Neural cell (in vitro differentiated cells): ENCODE measurements at regions not wholly inside any gene's neighbourhood (a gene's known extent, or its start where the extent isn't known, plus 50 kb on each side); places are given as distances from the start of the nearest gene placed in this dataset.

Source experiments
- H2AFZ ChIP-seq: fragments of 200-600, 300-800 bp; sonication (generic), shearing (Covaris generic); 2 replicates; pipeline ENCODE4 v1.6.0; 2014; ENCODE audit warnings: low read depth, mild to moderate bottlenecking, antibody characterized with exemption, low read length, moderate library complexity
- H3F3A ChIP-seq: fragments of 200-600 bp; shearing (Covaris generic); 2 replicates; pipeline ENCODE4 v1.6.1; 2016; ENCODE audit warnings: mild to moderate bottlenecking, moderate library complexity, mixed read lengths, antibody characterized with exemption, low read length; ENCODE audit not compliant: insufficient read depth, poor library complexity, severe bottlenecking
- H3K27ac ChIP-seq: fragments of 200-600, 300-800 bp; sonication (generic), shearing (Covaris generic); 2 replicates; pipeline ENCODE4 v1.5.1; 2014; ENCODE audit warnings: mild to moderate bottlenecking, low read length, moderate library complexity
- H3K27me3 ChIP-seq: fragments of 300-800, 200-600 bp; sonication (generic), shearing (Covaris generic); 2 replicates; pipeline ENCODE4 v1.6.0; 2014; ENCODE audit warnings: mild to moderate bottlenecking, low read depth, low read length, moderate library complexity; ENCODE audit not compliant: insufficient read depth
- H3K36me3 ChIP-seq: fragments of 300-800, 200-600 bp; sonication (generic), shearing (Covaris generic); 2 replicates; pipeline ENCODE4 v1.5.1; 2014; ENCODE audit warnings: mild to moderate bottlenecking, antibody characterized with exemption, low read length, moderate library complexity; ENCODE audit not compliant: insufficient read depth
- H3K4me2 ChIP-seq: fragments of 300-800, 200-600 bp; sonication (generic), shearing (Covaris generic); 2 replicates; pipeline ENCODE4 v1.6.0; 2014; ENCODE audit warnings: mild to moderate bottlenecking, low read length
- H3K4me3 ChIP-seq: fragments of 300-800, 200-600 bp; sonication (generic), shearing (Covaris generic); 2 replicates; pipeline ENCODE4 v1.5.1; 2014; ENCODE audit warnings: mild to moderate bottlenecking, low read length, moderate library complexity
- H3K79me2 ChIP-seq: fragments of 200-600 bp; shearing (Covaris generic); replicated peaks from 2 replicates; pipeline ENCODE4 v1.6.0; 2014; ENCODE audit warnings: mild to moderate bottlenecking, low read length, moderate library complexity; ENCODE audit not compliant: insufficient read depth
- H3K9ac ChIP-seq: fragments of 300-800, 200-600 bp; sonication (generic), shearing (Covaris generic); 2 replicates; pipeline ENCODE4 v1.6.1; 2016; ENCODE audit warnings: mild to moderate bottlenecking, low read length, mixed read lengths
- H3K9me2 ChIP-seq: fragments of 200-600 bp; shearing (Covaris generic); 2 replicates; pipeline ENCODE4 v1.6.1; 2016; ENCODE audit warnings: mild to moderate bottlenecking, low read length, mixed read lengths; ENCODE audit not compliant: insufficient read depth
- H3K9me3 ChIP-seq: fragments of 200-600, 300-800 bp; sonication (generic), shearing (Covaris generic); 2 replicates; pipeline ENCODE4 v1.6.1; 2016; ENCODE audit warnings: mild to moderate bottlenecking, mixed run types, low read length, moderate library complexity, mixed read lengths
- H4K20me1 ChIP-seq: fragments of 200-600 bp; shearing (Covaris generic); 2 replicates; pipeline ENCODE4 v1.6.1; 2016; ENCODE audit warnings: mild to moderate bottlenecking, mixed run types; ENCODE audit not compliant: insufficient read depth
- CTCF ChIP-seq: fragments of 450-650 bp; IDR thresholded peaks from 2 replicates; pipeline ENCODE4 v1.5.1; 2014; ENCODE audit warnings: antibody characterized with exemption, mild to moderate bottlenecking, moderate library complexity; ENCODE audit not compliant: poor library complexity, severe bottlenecking
- EP300 ChIP-seq: fragments of 450-650 bp; conservative IDR thresholded peaks from 2 replicates; pipeline ENCODE4 v1.6.1; 2014; ENCODE audit warnings: antibody characterized with exemption, mild to moderate bottlenecking, moderate library complexity; ENCODE audit not compliant: poor library complexity, severe bottlenecking
- EZH2 ChIP-seq: fragments of 200-600, 300-800 bp; shearing (Covaris generic), sonication (generic); IDR thresholded peaks from 2 replicates; pipeline ENCODE4 v1.6.1; 2014; ENCODE audit warnings: antibody characterized with exemption, low read length, borderline replicate concordance, mild to moderate bottlenecking; ENCODE audit not compliant: insufficient read depth, poor library complexity, severe bottlenecking
- MXI1 ChIP-seq: fragments of 450-650 bp; conservative IDR thresholded peaks from 2 replicates; pipeline ENCODE4 v1.6.1; 2014; ENCODE audit warnings: antibody characterized with exemption, mild to moderate bottlenecking; ENCODE audit not compliant: poor library complexity, severe bottlenecking
- POLR2AphosphoS5 ChIP-seq: IDR thresholded peaks from 2 replicates; pipeline ENCODE4 v1.6.1; 2012
- RAD21 ChIP-seq: fragments of 450-650 bp; conservative IDR thresholded peaks from 2 replicates; pipeline ENCODE4 v1.6.1; 2014; ENCODE audit warnings: antibody characterized with exemption, mild to moderate bottlenecking, moderate library complexity
- SMC3 ChIP-seq: fragments of 450-650 bp; conservative IDR thresholded peaks from 2 replicates; pipeline ENCODE4 v1.6.1; 2014; ENCODE audit warnings: antibody characterized with exemption, mild to moderate bottlenecking, moderate library complexity; ENCODE audit not compliant: poor library complexity
- TAF1 ChIP-seq: IDR thresholded peaks from 2 replicates; pipeline ENCODE4 v1.6.1; 2012; ENCODE audit warnings: low read depth
- TF ChIP-seq, protein P1 (sequence below): IDR thresholded peaks from 2 replicates; pipeline ENCODE4 v1.6.1; 2012; ENCODE audit warnings: borderline replicate concordance

DNA sequence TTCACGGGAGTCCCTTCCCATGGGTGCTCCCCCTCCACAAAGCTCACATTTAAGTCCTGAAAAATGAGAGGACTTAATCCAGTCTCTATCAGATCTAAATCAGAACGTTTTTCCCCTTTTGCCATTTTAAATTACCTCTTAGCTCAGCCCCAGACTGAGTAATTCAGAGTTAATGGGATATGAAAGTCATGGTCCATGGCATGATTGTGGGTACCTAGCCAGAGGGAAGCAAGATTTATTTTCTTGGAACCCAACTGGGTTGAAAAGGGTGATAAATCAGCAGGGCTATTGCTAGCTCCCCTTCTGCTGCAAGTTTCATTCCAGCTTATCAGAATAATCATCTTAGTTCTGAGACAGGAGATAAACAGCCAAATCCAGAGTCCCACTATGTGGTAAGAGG, 320.2 kb upstream of the CHD6 start:
- no peaks in the 10 kb centered on the region for H3K27me3 ChIP-seq
- no peak overlapping the region for H3K9ac ChIP-seq
- H3K79me2 ChIP-seq: no peaks in the 10 kb centered on the region
- TF ChIP-seq RAD21 (no peak), EZH2 (no peak), EP300 (no peak)
- no peak overlapping the region for H3K4me2 ChIP-seq
- no peaks in the 10 kb centered on the region for H3K9me3 ChIP-seq
- H3K36me3 ChIP-seq: no peaks in the 10 kb centered on the region
- H3K9me2 ChIP-seq: no peaks in the 10 kb centered on the region
- no peaks in the 10 kb centered on the region for H3F3A ChIP-seq
- no peak overlapping the region for H3K27ac ChIP-seq
- H4K20me1 ChIP-seq: no peaks in the 10 kb centered on the region
- H3K4me3 ChIP-seq: no peak overlapping the region
- no peak overlapping the region for H2AFZ ChIP-seq

GRCh38 chr20:41935259-41935791, 317.1 kb upstream of the CHD6 start:
- Histone ChIP-seq H3K9me3 (no peaks in the 10 kb centered on the region), H3K9me2 (no peaks in the 10 kb centered on the region), H3K27me3 (no peaks in the 10 kb centered on the region), H4K20me1 (no peaks in the 10 kb centered on the region), H3K9ac (no peak overlapping the region), H3K4me3 (no peak overlapping the region), H3K79me2 (no peaks in the 10 kb centered on the region), H3K4me2 (no peak overlapping the region), H3F3A (no peaks in the 10 kb centered on the region), H3K27ac (no peak overlapping the region), H3K36me3 (no peaks in the 10 kb centered on the region), H2AFZ (no peak overlapping the region)
- no peak for TF ChIP-seq POLR2AphosphoS5
- no peak for TF ChIP-seq MXI1
- TF ChIP-seq EZH2: no peak
- no peak for TF ChIP-seq TAF1
- no peak for TF ChIP-seq CTCF
- TF ChIP-seq SMC3: no peak
- no peak for TF ChIP-seq RAD21
- TF ChIP-seq, protein P1, sequence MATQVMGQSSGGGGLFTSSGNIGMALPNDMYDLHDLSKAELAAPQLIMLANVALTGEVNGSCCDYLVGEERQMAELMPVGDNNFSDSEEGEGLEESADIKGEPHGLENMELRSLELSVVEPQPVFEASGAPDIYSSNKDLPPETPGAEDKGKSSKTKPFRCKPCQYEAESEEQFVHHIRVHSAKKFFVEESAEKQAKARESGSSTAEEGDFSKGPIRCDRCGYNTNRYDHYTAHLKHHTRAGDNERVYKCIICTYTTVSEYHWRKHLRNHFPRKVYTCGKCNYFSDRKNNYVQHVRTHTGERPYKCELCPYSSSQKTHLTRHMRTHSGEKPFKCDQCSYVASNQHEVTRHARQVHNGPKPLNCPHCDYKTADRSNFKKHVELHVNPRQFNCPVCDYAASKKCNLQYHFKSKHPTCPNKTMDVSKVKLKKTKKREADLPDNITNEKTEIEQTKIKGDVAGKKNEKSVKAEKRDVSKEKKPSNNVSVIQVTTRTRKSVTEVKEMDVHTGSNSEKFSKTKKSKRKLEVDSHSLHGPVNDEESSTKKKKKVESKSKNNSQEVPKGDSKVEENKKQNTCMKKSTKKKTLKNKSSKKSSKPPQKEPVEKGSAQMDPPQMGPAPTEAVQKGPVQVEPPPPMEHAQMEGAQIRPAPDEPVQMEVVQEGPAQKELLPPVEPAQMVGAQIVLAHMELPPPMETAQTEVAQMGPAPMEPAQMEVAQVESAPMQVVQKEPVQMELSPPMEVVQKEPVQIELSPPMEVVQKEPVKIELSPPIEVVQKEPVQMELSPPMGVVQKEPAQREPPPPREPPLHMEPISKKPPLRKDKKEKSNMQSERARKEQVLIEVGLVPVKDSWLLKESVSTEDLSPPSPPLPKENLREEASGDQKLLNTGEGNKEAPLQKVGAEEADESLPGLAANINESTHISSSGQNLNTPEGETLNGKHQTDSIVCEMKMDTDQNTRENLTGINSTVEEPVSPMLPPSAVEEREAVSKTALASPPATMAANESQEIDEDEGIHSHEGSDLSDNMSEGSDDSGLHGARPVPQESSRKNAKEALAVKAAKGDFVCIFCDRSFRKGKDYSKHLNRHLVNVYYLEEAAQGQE: no peak
- TF ChIP-seq EP300: no peak

GRCh38 chr20:41932431-41932830, 314.3 kb upstream of the CHD6 start:
- H4K20me1 ChIP-seq: no peaks in the 10 kb centered on the region
- TF ChIP-seq MXI1 (no peak), CTCF (no peak), SMC3 (no peak), RAD21 (no peak), EP300 (no peak), TAF1 (no peak), POLR2AphosphoS5 (no peak), EZH2 (no peak)
- TF ChIP-seq, protein P1: no peak
- H3K27ac ChIP-seq: no peak overlapping the region
- no peaks in the 10 kb centered on the region for H3K36me3 ChIP-seq
- no peak overlapping the region for H3K9ac ChIP-seq
- H3F3A ChIP-seq: no peaks in the 10 kb centered on the region
- no peaks in the 10 kb centered on the region for H3K27me3 ChIP-seq
- H3K79me2 ChIP-seq: no peaks in the 10 kb centered on the region
- H2AFZ ChIP-seq: no peak overlapping the region
- no peaks in the 10 kb centered on the region for H3K9me3 ChIP-seq
- H3K9me2 ChIP-seq: no peaks in the 10 kb centered on the region
- H3K4me3 ChIP-seq: no peak overlapping the region
- H3K4me2 ChIP-seq: no peak overlapping the region
